Vagina (tissue), 2 donors: ENCODE measurements at regions not wholly inside any gene's neighbourhood (a gene's known extent, or its start where the extent isn't known, plus 50 kb on each side); places are given as distances from the start of the nearest gene placed in this dataset.

Experiments
- POLR2A ChIP-seq, 2 donors: fragments of 450-650 bp; IDR thresholded peaks; one replicate each; pipeline ENCODE4 v1.6.1; 2017; ENCODE audit warnings: antibody characterized with exemption in 2 of 2, mild to moderate bottlenecking in 2 of 2, moderate library complexity in 2 of 2
- TF ChIP-seq, protein P1 (sequence below), 3 experiments: fragments of 450-650 bp in 2 of 3; fragments of 200-600 bp in 1 of 3; sonication (generic) in 1 of 3; IDR thresholded peaks; one replicate each; pipeline ENCODE4 v1.5.1; 2017 to 2019; ENCODE audit warnings: antibody characterized with exemption in 3 of 3, mild to moderate bottlenecking in 2 of 3, moderate library complexity in 2 of 3

DNA sequence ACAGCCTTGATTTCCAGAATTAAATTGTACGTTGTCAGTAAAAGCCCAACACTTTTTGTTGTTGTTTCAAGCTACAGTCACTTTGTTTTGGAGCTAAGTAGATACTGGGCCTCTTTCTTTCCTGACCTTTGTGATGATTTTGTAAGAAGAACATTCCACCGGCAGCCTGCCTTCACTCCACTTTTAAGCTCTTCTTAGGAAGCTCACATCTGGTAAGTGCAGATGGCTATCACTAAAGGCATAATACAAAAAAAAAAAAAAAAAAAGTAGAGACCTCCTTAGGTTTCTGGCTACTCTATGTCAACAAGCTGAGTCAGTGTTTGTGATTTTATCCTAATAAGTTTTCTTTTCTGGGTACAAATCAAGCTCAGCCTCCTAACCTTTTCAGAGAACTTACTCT, 1922.1 kb upstream of the WWC1 start:
- TF ChIP-seq POLR2A (IDR thresholded peaks at IDR 0.05): no peak
- TF ChIP-seq, protein P1, sequence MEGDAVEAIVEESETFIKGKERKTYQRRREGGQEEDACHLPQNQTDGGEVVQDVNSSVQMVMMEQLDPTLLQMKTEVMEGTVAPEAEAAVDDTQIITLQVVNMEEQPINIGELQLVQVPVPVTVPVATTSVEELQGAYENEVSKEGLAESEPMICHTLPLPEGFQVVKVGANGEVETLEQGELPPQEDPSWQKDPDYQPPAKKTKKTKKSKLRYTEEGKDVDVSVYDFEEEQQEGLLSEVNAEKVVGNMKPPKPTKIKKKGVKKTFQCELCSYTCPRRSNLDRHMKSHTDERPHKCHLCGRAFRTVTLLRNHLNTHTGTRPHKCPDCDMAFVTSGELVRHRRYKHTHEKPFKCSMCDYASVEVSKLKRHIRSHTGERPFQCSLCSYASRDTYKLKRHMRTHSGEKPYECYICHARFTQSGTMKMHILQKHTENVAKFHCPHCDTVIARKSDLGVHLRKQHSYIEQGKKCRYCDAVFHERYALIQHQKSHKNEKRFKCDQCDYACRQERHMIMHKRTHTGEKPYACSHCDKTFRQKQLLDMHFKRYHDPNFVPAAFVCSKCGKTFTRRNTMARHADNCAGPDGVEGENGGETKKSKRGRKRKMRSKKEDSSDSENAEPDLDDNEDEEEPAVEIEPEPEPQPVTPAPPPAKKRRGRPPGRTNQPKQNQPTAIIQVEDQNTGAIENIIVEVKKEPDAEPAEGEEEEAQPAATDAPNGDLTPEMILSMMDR (IDR thresholded peaks at IDR 0.05): no peak
